DOHH2 (cell line): ENCODE measurements at regions not wholly inside any gene's neighbourhood (a gene's known extent, or its start where the extent isn't known, plus 50 kb on each side); places are given as distances from the start of the nearest gene placed in this dataset.

ENCODE experiments used
- H3F3A ChIP-seq: fragments of 200-600 bp; sonication (generic), shearing (Covaris generic); 2 replicates; pipeline ENCODE4 v1.6.0; 2016; ENCODE audit warnings: antibody characterized with exemption, mild to moderate bottlenecking; ENCODE audit not compliant: control insufficient read depth, insufficient read depth
- H3K27ac ChIP-seq: fragments of 200-600 bp; sonication (generic); 2 replicates; pipeline ENCODE4 v1.5.1; 2014; ENCODE audit warnings: low read depth, mild to moderate bottlenecking, low read length, moderate library complexity
- H3K27me3 ChIP-seq: fragments of 200-600 bp; sonication (generic); 2 replicates; pipeline ENCODE4 v1.6.1; 2014; ENCODE audit warnings: mild to moderate bottlenecking, low read length, mixed read lengths; ENCODE audit not compliant: control insufficient read depth
- H3K36me3 ChIP-seq: fragments of 200-600 bp; sonication (generic); 2 replicates; pipeline ENCODE4 v1.6.1; 2014; ENCODE audit warnings: mild to moderate bottlenecking, low read length, moderate library complexity, mixed read lengths; ENCODE audit not compliant: control insufficient read depth
- H3K4me1 ChIP-seq: fragments of 200-600 bp; sonication (generic); 2 replicates; pipeline ENCODE4 v1.6.1; 2014; ENCODE audit warnings: mild to moderate bottlenecking, low read length, mixed read lengths; ENCODE audit not compliant: control insufficient read depth
- H3K4me2 ChIP-seq: fragments of 200-600 bp; sonication (generic); 2 replicates; pipeline ENCODE4 v1.6.0; 2014; ENCODE audit warnings: mild to moderate bottlenecking, low read length, moderate library complexity
- H3K4me3 ChIP-seq: fragments of 200-600 bp; sonication (generic); 2 replicates; pipeline ENCODE4 v1.5.1; 2014; ENCODE audit warnings: mild to moderate bottlenecking, low read length, mixed read lengths
- H3K79me2 ChIP-seq: fragments of 200-600 bp; sonication (generic); 2 replicates; pipeline ENCODE4 v1.6.1; 2014; ENCODE audit warnings: mild to moderate bottlenecking, low read length, mixed read lengths; ENCODE audit not compliant: control insufficient read depth
- H3K9me2 ChIP-seq: fragments of 200-600 bp; sonication (generic); replicated peaks from 2 replicates; pipeline ENCODE4 v1.6.1; 2014; ENCODE audit warnings: mild to moderate bottlenecking, low read length, mixed read lengths; ENCODE audit not compliant: control insufficient read depth
- H3K9me3 ChIP-seq: fragments of 200-600 bp; sonication (generic); 2 replicates; pipeline ENCODE4 v1.6.1; 2014; ENCODE audit warnings: antibody characterized with exemption, low read length, mixed read lengths; ENCODE audit not compliant: control insufficient read depth, insufficient read depth
- H4K20me1 ChIP-seq: fragments of 200-600 bp; sonication (generic); 2 replicates; pipeline ENCODE4 v1.6.0; 2014; ENCODE audit warnings: low read depth, mild to moderate bottlenecking, antibody characterized with exemption, low read length, moderate library complexity; ENCODE audit not compliant: control insufficient read depth, insufficient read depth
- CTCF ChIP-seq: fragments of 200-600 bp; sonication (generic); IDR thresholded peaks from one replicate; pipeline ENCODE4 v1.5.1; 2014; ENCODE audit warnings: antibody characterized with exemption, mild to moderate bottlenecking, low read depth, low read length; ENCODE audit not compliant: poor library complexity, severe bottlenecking
- EZH2phosphoT487 ChIP-seq: fragments of 200-600 bp; sonication (generic); IDR thresholded peaks from 2 replicates; pipeline ENCODE4 v1.6.1; 2017; ENCODE audit warnings: borderline replicate concordance, mild to moderate bottlenecking, antibody characterized with exemption, low read length, moderate library complexity, mixed read lengths

- Histone ChIP-seq H3K4me2 (no peak overlapping the region), H3K4me1 (no peaks in the 10 kb centered on the region), H3K27ac (no peak overlapping the region), H4K20me1 (no peaks in the 10 kb centered on the region), H3K4me3 (no peak overlapping the region), H3K36me3 (no peaks in the 10 kb centered on the region), H3F3A (no peaks in the 10 kb centered on the region), H3K27me3 (no peaks in the 10 kb centered on the region), H3K79me2 (no peaks in the 10 kb centered on the region), H3K9me3 (no peaks in the 10 kb centered on the region; the same call in 1 of the 2 replicates), H3K9me2 (no peaks in the 10 kb centered on the region)
- no peak for TF ChIP-seq EZH2phosphoT487
- no peak for TF ChIP-seq CTCF
Observed at GRCh38 chr21:22758478-22758877, 1760.3 kb downstream of the NCAM2 start.

- TF ChIP-seq CTCF (no peak), EZH2phosphoT487 (no peak)
- no peaks in the 10 kb centered on the region for H3K9me2 ChIP-seq
- no peaks in the 10 kb centered on the region for H3K79me2 ChIP-seq
- H3F3A ChIP-seq, result no peaks in the 10 kb centered on the region
- no peak overlapping the region for H3K4me2 ChIP-seq
- no peaks in the 10 kb centered on the region for H3K4me1 ChIP-seq
- no peaks in the 10 kb centered on the region for H4K20me1 ChIP-seq
- no peaks in the 10 kb centered on the region for H3K9me3 ChIP-seq
- no peak overlapping the region for H3K4me3 ChIP-seq
- H3K36me3 ChIP-seq, result no peaks in the 10 kb centered on the region
- H3K27ac ChIP-seq, result no peak overlapping the region
- H3K27me3 ChIP-seq, result no peaks in the 10 kb centered on the region
Observed at GRCh38 chr21:22762463-22762862, 1764.3 kb downstream of the NCAM2 start.

- H3K9me2 ChIP-seq, result no peaks in the 10 kb centered on the region
- no peaks in the 10 kb centered on the region for H3K36me3 ChIP-seq
- no peaks in the 10 kb centered on the region for H3K4me1 ChIP-seq
- no peaks in the 10 kb centered on the region for H3F3A ChIP-seq
- H3K4me3 ChIP-seq, result no peak overlapping the region
- H3K27me3 ChIP-seq, result no peaks in the 10 kb centered on the region
- no peaks in the 10 kb centered on the region for H3K9me3 ChIP-seq
- no peak overlapping the region for H3K4me2 ChIP-seq
- no peaks in the 10 kb centered on the region for H3K79me2 ChIP-seq
- no peaks in the 10 kb centered on the region for H4K20me1 ChIP-seq
- TF ChIP-seq EZH2phosphoT487 (no peak), CTCF (no peak)
- H3K27ac ChIP-seq, result no peak overlapping the region
Observed at GRCh38 chr21:22763442-22763841, 1765.2 kb downstream of the NCAM2 start.

GRCh38 chr21:22764222-22764621 is 1766.0 kb downstream of the NCAM2 start:
- Histone ChIP-seq H3K9me2 (no peaks in the 10 kb centered on the region), H3K4me2 (no peak overlapping the region), H3K27me3 (no peaks in the 10 kb centered on the region), H3K79me2 (no peaks in the 10 kb centered on the region), H3K4me1 (no peaks in the 10 kb centered on the region), H3K9me3 (no peaks in the 10 kb centered on the region), H4K20me1 (no peaks in the 10 kb centered on the region), H3K4me3 (no peak overlapping the region), H3K27ac (no peak overlapping the region), H3K36me3 (no peaks in the 10 kb centered on the region), H3F3A (no peaks in the 10 kb centered on the region)
- TF ChIP-seq CTCF (no peak), EZH2phosphoT487 (no peak)
